Activated T-cell treated with anti-CD3 and anti-CD28 coated beads for 1 hour (primary cell): ENCODE measurements at regions not wholly inside any gene's neighbourhood (a gene's known extent, or its start where the extent isn't known, plus 50 kb on each side); places are given as distances from the start of the nearest gene placed in this dataset.

Experiments
- DNase-seq: peaks from one replicate; pipeline ENCODE4 v3.0.0-alpha.2; 2020; ENCODE audit warnings: low read depth

GRCh38 chr9:89808756-89809181 lies 204.0 kb downstream of the GADD45G start:
- no peak for DNase-seq

GRCh38 chr9:89810431-89810830 lies 205.6 kb downstream of the GADD45G start:
- no peak for DNase-seq

DNA sequence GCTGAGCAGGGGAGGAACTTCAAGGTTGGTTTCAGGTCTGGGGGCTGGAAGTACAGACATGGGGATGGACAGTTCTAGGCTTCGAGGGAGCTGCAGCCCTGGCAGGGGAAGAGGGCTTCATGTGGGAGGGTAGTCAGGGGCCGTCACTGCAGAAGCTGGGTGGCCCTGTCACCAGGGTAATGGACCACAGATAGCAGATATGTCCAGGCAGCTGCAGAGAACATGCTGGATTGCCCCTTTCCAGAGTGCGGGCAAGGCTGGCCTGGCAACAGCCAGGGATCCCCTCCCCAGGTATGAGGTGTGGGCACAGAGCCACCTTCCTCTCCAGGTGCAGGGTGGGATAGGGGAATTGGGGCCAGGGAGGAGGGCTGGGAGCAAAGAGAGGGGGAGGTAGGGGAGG lies 206.5 kb downstream of the GADD45G start:
- no peak for DNase-seq

- DNase-seq: no peak
Measured at GRCh38 chr9:89811886-89812450, 207.2 kb downstream of the GADD45G start.

DNA sequence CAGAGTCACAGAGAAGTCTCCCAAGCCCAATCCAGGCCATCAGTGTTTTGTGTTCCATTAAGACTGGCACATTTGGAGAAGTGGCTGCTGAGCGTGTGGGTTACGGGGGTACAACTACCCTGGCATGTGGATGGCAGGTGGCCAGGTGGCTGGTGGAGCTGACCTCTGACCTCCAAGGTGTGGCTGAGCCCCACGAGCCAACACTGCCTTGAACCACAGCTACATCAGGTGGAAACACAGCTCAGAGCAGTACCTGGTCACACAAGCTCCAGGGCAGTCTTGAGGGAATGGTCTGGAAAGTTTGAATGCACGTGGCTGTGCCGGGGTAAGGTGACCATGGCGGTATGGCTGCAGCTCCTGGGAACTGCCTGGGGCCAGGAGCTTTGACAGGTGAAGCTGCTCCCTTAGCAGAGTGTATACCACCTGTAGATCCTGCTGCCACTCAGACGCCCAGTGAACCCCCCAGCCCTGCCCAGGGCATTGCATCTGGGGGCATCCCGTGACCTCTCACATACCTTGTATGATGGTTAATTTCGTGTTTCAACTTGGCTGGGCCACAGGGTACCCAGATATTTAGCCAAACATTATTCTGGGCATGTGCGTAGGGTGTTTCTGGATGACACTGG lies 207.9 kb downstream of the GADD45G start:
- no peak for DNase-seq

DNA sequence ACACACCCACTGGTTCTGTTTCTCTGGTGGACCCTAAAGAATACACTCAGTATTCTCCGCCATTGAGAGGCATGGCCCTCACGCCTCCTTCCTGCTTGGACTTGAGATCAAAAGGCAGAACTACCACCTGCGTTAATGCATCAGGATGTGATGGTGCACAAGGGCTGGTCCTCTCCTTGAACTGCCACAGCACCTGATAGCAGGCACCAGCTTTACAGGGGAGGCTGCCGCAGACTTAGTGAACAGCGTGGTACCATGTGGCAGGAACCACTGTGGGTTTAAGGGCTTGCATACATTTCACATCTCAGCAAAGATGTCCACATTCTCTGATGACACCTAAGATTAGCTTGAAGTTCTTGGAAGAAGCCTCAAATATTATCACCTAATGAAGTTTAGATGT lies 208.7 kb downstream of the GADD45G start:
- no peak for DNase-seq

DNA sequence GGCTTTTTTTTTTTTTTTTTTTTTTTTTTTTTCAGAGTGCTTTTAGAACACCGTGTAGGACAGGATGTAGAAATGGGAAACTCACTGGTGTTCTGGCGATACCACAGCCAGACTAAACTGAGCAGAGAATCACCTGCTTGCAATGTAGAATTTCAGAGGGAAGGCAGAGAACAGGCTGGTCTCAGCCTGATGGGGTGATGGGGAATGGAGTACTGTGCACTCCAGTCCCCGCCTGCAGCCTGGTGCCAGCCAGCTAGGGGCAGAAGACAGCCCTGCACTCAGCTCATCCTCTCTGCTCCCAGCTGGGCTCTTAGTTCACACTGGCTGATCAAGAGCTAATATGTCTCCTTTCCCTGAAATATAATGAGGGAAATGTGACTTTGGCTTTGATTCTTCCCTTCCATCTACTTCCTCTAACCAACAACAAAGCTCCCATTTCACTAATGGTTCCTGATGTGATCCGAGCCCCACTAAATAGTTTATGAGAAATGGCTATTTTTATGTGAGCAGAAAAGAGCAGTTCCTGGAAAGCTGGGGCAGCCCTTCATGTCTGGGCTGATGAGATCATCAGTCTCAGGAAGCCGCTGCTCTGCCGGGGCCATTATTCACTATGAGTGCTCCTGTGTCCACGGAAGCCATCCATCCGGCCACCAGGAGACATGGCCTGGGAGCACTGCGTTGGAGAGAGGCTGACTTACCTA lies 209.7 kb downstream of the GADD45G start:
- DNase-seq: no peak

GRCh38 chr9:89815061-89815902 lies 210.5 kb downstream of the GADD45G start:
- no peak for DNase-seq

DNA sequence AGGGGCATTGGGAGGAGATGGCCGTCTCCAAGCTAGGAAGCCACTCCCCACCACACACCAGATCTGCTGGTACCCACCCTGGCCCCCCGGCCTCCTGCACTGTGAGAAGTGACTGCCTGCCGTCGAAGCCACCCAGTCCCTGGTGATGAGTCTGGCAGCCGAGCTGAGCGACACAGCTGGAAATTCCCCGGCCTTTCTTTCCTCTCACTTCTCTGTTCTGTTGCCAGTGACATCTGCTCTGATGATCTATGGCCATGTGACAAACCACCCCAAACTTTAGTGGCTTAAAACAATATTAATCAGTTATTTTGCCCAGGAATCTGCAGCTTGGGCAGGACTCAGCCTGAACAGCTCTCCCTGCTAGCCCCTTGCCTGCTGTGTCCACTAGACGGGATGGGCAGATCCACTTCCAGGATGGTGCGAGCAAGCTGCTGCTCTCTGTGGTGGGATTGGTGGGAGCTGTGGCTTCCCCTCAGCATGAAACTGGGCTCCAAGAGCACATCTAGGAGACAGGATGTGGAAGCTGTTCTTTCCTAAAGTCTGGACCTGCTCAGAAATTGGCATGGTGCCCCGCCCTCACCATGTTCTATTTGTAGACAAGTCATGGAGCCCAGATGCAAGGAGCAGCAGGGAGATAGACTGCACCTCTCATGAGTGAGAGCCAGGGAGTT lies 211.2 kb downstream of the GADD45G start:
- no peak for DNase-seq

DNA sequence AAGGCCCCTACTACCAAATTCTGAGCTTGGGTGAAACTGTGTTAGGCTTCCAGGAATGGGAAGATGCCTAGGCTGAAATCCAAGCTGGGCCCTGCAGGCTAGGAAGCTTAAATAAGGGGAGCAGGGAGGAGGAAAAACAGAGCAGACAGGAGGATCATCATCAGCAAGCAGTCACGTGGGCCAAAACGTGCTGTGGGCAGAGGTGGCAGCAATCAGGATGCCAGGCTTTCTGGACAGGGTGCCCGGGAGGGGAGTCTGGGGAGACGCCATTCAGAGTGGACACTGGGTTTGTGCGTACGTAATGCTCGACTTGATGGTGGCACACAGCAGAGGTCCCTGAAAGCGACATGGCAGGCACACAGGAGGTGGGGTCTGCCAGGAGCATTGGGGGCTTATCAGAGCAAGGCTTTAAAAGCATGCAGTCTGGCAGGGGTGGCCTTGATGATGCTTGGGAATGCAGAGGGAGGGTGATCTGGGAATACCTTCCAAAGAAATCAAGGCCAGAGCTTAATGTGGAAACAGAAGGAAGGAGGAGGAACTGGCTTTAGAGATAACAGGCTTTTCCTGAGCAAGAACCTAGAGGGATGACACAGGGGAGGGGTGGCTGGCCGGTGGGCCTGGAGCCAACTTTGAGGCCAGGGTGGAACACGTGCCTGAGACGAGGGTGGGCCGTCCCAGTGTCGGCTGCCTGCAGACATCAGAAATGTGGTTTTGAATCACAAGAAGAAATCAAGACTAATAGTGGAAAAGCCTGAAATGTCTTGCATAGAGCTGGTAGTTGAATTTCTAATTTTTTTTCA lies 212.5 kb downstream of the GADD45G start:
- no peak for DNase-seq

GRCh38 chr9:89820337-89820736 lies 215.5 kb downstream of the GADD45G start:
- no peak for DNase-seq

DNA sequence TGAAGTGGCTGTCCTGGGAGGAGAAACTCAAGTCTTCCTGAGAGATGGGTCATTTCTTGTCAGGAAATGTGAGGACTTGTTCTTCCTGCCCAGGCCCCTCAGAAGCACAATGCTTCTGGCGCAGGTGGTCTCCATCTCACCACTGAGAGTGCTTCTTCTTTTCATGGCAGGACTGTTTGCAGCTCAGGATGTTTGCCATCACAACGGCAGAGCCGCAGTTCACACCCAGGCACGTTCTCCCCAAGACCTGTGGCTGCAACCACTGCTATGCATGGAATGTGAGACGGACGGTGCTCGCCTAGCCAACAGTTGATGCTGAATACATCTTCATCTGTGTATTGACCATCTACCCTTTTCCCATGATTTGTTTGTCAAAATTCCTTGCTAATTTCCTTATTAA lies 216.3 kb downstream of the GADD45G start:
- DNase-seq: no peak

GRCh38 chr9:89822996-89823395 lies 218.2 kb downstream of the GADD45G start:
- DNase-seq: no peak

DNA sequence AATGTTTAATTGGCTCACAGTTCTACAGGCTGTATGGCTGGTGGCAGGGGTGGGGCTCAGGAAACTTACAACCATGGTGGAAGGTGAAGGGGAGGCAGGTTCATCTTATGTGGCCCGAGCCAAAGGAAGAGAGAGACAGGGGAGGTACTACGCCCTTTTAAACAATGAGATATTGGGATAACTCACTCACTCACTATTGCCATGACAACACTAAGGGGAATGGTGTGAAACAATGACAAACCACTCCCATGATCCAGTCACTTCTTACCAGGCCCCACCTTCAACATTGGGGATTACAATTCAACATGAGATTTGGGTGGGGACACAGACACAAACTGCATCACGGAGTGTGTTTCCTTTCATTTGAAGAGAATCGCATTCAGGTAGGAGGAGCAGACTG lies 220.9 kb downstream of the GADD45G start:
- DNase-seq: no peak

DNA sequence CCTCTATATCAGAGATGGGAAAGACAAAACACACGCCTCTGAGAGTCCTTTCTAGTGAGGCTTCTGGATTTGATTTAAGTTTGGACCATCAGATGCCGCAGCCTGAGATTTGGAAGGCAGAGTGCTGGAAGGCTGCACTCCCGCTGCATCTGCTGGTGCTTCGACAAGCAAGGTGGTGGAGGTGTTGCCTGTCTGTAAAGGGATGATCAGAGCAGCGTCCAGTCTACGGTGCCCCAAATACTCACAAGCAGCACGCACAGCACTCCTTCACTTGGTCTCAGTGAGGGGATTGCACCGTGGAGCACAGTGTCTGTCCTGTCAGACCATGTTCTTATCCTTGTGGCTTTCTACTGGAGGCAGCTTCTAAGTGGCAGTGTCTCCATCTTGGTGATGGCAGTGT lies 221.4 kb downstream of the GADD45G start:
- no peak for DNase-seq

DNA sequence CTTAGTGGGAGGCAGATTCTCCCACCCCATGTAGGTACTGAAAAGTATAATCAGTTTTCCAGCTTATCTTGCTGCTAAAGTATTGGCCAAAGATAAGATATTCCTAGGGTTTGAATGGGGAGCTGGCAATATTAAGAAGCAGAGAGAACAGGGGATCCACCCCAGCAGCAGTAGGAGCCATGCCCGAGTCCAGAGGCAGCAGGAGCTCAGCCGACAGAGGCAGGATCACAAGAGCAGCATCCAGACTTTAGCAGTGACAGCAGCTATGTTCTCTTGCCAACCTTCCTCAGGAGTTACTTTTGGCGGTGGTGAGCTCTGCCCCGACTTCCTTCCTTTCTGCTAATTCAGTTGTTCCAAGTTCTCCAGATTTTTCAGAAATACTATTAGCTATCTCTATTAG lies 224.5 kb downstream of the GADD45G start:
- no peak for DNase-seq

- no peak for DNase-seq
Measured at GRCh38 chr9:89835666-89836065, 230.9 kb downstream of the GADD45G start.

- DNase-seq: no peak
Measured at GRCh38 chr9:89837162-89837933, 232.5 kb downstream of the GADD45G start.

DNA sequence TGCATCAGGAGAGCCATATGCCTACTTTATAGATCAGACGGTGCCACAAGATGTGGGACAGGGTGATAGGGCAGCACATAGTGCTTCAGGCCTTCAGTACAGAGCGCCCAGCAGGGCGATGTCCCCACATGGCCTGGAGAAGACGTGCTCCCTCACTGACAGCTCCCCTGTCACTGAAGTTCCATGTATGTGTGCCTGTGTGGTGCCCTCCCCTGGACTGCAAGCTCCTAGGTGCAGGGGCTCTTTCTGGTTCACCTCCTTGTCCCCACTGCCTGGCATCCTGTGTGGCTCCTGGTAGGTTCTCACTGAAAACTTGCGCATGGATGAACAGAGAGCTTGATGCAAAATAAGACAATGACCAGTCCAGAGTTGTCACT lies 233.1 kb downstream of the GADD45G start:
- DNase-seq: no peak

DNA sequence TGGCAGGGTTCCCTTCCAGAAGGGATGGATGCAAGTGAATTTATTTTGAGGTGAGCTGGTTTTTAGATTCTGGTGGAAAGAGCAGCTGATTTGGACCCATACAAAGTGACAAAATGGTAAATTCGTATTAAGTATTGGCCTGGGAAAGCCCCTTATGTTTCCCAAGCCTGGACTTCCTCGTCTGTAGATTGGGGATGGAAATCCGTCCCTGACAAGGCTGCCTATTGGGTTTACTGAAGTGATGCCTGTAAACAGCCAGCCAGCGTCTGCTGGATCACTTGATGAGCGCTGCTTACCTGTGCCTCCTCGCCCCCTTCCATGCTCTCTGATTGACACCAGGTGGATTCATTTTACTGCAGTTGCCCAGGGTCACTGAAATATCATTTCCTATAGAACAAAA lies 233.8 kb downstream of the GADD45G start:
- DNase-seq: no peak

DNA sequence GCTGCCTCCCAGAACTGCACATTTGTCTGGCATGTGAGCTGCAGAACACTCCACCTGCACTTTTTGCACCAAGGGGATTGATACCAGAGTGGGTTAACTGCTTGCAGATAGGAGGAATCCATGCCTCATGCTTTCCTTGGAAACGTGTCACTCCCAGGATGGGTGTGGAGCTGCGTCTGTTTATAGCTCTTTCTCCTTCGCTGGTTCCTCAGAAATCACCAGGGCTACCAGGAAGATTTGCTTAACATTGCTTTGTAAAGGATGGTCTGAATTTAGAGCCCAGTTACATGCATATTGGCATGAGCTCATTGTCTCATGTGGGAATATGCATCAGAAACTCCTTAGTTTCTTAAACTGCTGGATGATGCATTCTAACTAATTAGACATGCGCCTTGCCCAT lies 234.6 kb downstream of the GADD45G start:
- DNase-seq: no peak
